SK-N-SH treated with all-trans-retinoic acid at 6 μM for 48 hours (cell line): ENCODE measurements at regions not wholly inside any gene's neighbourhood (a gene's known extent, or its start where the extent isn't known, plus 50 kb on each side); places are given as distances from the start of the nearest gene placed in this dataset.

Source experiments
- ARNTL ChIP-seq: fragments of 450-650 bp; formaldehyde crosslinking; IDR thresholded peaks from 2 replicates; pipeline ENCODE4 v1.5.0; 2020; ENCODE audit warnings: low read depth, mild to moderate bottlenecking, moderate library complexity, borderline replicate concordance
- CSDC2 ChIP-seq: fragments of 250-450 bp; sonication (Bioruptor Pico); IDR thresholded peaks from 2 replicates; pipeline ENCODE4 v1.5.0; 2020; ENCODE audit warnings: mild to moderate bottlenecking, moderate library complexity
- CSRNP3 ChIP-seq: fragments of 250-450 bp; sonication (Bioruptor Pico); IDR thresholded peaks from 2 replicates; pipeline ENCODE4 v1.5.1; 2021; ENCODE audit warnings: mild to moderate bottlenecking, moderate library complexity
- OSR1 ChIP-seq: fragments of 250-450 bp; sonication (Bioruptor Pico); IDR thresholded peaks from 2 replicates; pipeline ENCODE4 v1.8.0; 2022; ENCODE audit warnings: moderate library complexity, mild to moderate bottlenecking, inconsistent platforms
- PPARA ChIP-seq: fragments of 250-450 bp; sonication (Bioruptor Pico); IDR thresholded peaks from 2 replicates; pipeline ENCODE4 v1.5.0; 2020; ENCODE audit warnings: mild to moderate bottlenecking, borderline replicate concordance
- TCF4 ChIP-seq: fragments of 250-450 bp; sonication (Bioruptor Pico); IDR thresholded peaks from 2 replicates; pipeline ENCODE4 v1.8.0; 2021; ENCODE audit warnings: mild to moderate bottlenecking, moderate library complexity, borderline replicate concordance
- TOX ChIP-seq: fragments of 250-450 bp; sonication (Bioruptor Pico); IDR thresholded peaks from 2 replicates; pipeline ENCODE4 v1.8.0; 2021; ENCODE audit warnings: mild to moderate bottlenecking, moderate library complexity, borderline replicate concordance
- ZFP30 ChIP-seq: fragments of 450-650 bp; formaldehyde crosslinking; IDR thresholded peaks from 2 replicates; pipeline ENCODE4 v1.5.0; 2022; ENCODE audit warnings: mild to moderate bottlenecking, moderate library complexity
- ZNF565 ChIP-seq: fragments of 450-650 bp; formaldehyde crosslinking; conservative IDR thresholded peaks from 2 replicates; pipeline ENCODE4 v1.5.0; 2020; ENCODE audit warnings: low read depth, mild to moderate bottlenecking, moderate library complexity
- ZNF8 ChIP-seq: fragments of 450-650 bp; formaldehyde crosslinking; IDR thresholded peaks from 2 replicates; pipeline ENCODE4 v1.5.0; 2020; ENCODE audit warnings: mild to moderate bottlenecking, moderate library complexity
- TF ChIP-seq, protein P1 (sequence below): fragments of 250-450 bp; sonication (Bioruptor Pico); IDR thresholded peaks from 2 replicates; pipeline ENCODE4 v1.8.0; 2020; ENCODE audit warnings: mild to moderate bottlenecking, moderate library complexity, borderline replicate concordance
- TF ChIP-seq, protein P2 (sequence below): fragments of 250-450 bp; sonication (Bioruptor Pico); IDR thresholded peaks from 2 replicates; pipeline ENCODE4 v1.8.0; 2021; ENCODE audit warnings: low read depth, mild to moderate bottlenecking, moderate library complexity, borderline replicate concordance

- TF ChIP-seq TCF4 = no peak
- TF ChIP-seq CSRNP3 (CRISPR knock-in tag) = no peak
- no peak for TF ChIP-seq OSR1 (CRISPR knock-in tag)
- no peak for TF ChIP-seq ZFP30
- no peak for TF ChIP-seq ZNF565 (CRISPR knock-in tag)
- TF ChIP-seq, protein P1, sequence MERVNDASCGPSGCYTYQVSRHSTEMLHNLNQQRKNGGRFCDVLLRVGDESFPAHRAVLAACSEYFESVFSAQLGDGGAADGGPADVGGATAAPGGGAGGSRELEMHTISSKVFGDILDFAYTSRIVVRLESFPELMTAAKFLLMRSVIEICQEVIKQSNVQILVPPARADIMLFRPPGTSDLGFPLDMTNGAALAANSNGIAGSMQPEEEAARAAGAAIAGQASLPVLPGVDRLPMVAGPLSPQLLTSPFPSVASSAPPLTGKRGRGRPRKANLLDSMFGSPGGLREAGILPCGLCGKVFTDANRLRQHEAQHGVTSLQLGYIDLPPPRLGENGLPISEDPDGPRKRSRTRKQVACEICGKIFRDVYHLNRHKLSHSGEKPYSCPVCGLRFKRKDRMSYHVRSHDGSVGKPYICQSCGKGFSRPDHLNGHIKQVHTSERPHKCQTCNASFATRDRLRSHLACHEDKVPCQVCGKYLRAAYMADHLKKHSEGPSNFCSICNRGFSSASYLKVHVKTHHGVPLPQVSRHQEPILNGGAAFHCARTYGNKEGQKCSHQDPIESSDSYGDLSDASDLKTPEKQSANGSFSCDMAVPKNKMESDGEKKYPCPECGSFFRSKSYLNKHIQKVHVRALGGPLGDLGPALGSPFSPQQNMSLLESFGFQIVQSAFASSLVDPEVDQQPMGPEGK (CRISPR knock-in tag) = no peak
- TF ChIP-seq ARNTL (CRISPR knock-in tag) = no peak
- TF ChIP-seq ZNF8 (CRISPR knock-in tag) = no peak
- no peak for TF ChIP-seq PPARA
- TF ChIP-seq, protein P2, sequence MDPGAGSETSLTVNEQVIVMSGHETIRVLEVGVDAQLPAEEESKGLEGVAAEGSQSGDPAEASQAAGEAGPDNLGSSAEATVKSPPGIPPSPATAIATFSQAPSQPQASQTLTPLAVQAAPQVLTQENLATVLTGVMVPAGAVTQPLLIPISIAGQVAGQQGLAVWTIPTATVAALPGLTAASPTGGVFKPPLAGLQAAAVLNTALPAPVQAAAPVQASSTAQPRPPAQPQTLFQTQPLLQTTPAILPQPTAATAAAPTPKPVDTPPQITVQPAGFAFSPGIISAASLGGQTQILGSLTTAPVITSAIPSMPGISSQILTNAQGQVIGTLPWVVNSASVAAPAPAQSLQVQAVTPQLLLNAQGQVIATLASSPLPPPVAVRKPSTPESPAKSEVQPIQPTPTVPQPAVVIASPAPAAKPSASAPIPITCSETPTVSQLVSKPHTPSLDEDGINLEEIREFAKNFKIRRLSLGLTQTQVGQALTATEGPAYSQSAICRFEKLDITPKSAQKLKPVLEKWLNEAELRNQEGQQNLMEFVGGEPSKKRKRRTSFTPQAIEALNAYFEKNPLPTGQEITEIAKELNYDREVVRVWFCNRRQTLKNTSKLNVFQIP = no peak
- TF ChIP-seq CSDC2 (CRISPR knock-in tag) = no peak
- TF ChIP-seq TOX (CRISPR knock-in tag) = no peak
These were observed 69.1 kb downstream of the ADM start for GRCh38 chr11:10373929-10374328.
